Suprapubic skin (tissue), 4 donors: ENCODE measurements at regions not wholly inside any gene's neighbourhood (a gene's known extent, or its start where the extent isn't known, plus 50 kb on each side); places are given as distances from the start of the nearest gene placed in this dataset.

Experiments
- DNase-seq, 2 donors: peaks; one replicate each; pipeline ENCODE4 v3.0.0-alpha.2; 2019; ENCODE audit warnings: low spot score in 2 of 2
- H3K27ac ChIP-seq: fragments of 200-600 bp; sonication (generic); one replicate; pipeline ENCODE4 v1.5.1; 2019
- H3K27me3 ChIP-seq: fragments of 200-600 bp; sonication (generic); one replicate; pipeline ENCODE4 v1.5.1; 2019
- H3K36me3 ChIP-seq: fragments of 200-600 bp; sonication (generic); one replicate; pipeline ENCODE4 v1.5.1; 2019
- H3K4me1 ChIP-seq: fragments of 200-600 bp; sonication (generic); one replicate; pipeline ENCODE4 v1.5.1; 2019
- H3K4me3 ChIP-seq: fragments of 200-600 bp; sonication (generic); one replicate; pipeline ENCODE4 v1.5.1; 2019; ENCODE audit warnings: mild to moderate bottlenecking
- H3K9me3 ChIP-seq: fragments of 200-600 bp; sonication (generic); one replicate; pipeline ENCODE4 v1.5.1; 2019
- EP300 ChIP-seq: sonication (generic); formaldehyde crosslinking; IDR thresholded peaks from one replicate; pipeline ENCODE4 v1.6.1; 2017; ENCODE audit warnings: antibody characterized with exemption
- POLR2A ChIP-seq, 2 donors: fragments of 450-650 bp; IDR thresholded peaks; one replicate each; pipeline ENCODE4 v1.6.1; 2017; ENCODE audit warnings: antibody characterized with exemption in 2 of 2, mild to moderate bottlenecking in 2 of 2, moderate library complexity in 2 of 2
- POLR2AphosphoS5 ChIP-seq, 3 donors: sonication (generic); formaldehyde crosslinking; IDR thresholded peaks; one replicate each; pipeline ENCODE4 v1.6.1; 2017; ENCODE audit warnings: antibody characterized with exemption in 3 of 3
- WGBS: methylation state at CpG from one replicate; pipeline ENCODE4 v1.1.5; 2018; 5-methylcytosine and 5-hydroxymethylcytosine counted together
- TF ChIP-seq, protein P1 (sequence below), 2 donors: fragments of 200-600 bp in 1 of 2; fragments of 450-650 bp in 1 of 2; sonication (generic) in 1 of 2; IDR thresholded peaks; one replicate each; pipeline ENCODE4 v1.5.1; 2016 to 2019; ENCODE audit warnings: antibody characterized with exemption in 2 of 2, mild to moderate bottlenecking in 1 of 2, moderate library complexity in 1 of 2

- DNase-seq, result no peak
- H3K9me3 ChIP-seq, result peaks cover 3% of the 10 kb centered on the region
- WGBS, result 47% methylated on average over 4 of the region's 4 CpGs
Observed at GRCh38 chr15:26295336-26296085, 432.4 kb upstream of the ATP10A start.

DNA sequence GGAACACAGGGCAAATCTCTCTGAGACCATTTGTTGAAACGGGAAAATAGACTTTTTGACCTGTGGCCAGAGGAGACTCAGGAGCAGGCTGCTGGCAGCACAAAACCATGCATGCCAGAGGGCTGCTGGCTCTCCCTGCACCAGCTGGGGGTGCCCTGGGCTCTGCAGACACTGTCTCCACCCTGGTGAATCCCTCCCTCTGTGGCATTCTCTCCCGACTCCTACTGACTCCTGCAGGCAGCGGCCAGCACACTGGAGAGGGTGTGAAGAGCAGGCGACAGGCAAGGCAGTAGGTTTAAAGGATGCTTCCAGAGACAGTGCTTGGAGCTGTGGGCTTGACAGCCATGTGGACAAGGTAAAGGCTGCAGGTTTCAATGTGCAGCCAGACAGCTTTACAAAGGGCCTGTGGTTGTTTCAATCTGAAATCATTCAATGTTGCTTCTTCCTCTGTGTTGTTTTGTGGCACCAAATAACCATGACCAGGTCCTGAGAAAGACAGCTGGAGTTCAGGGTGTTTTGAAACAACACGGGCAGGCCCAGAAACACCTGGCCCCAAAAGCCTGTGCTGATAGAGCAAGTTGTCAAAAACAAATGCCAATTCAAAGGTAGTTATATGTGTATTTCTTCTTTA is 431.0 kb upstream of the ATP10A start:
- Histone ChIP-seq H3K9me3 (peaks cover 6% of the 10 kb centered on the region), H3K27ac (no peak overlapping the region), H3K27me3 (no peaks in the 10 kb centered on the region), H3K4me1 (no peaks in the 10 kb centered on the region), H3K4me3 (no peak overlapping the region), H3K36me3 (no peaks in the 10 kb centered on the region)
- DNase-seq, result no peak
- 52% methylated on average over 2 of the region's 5 CpGs for WGBS
- TF ChIP-seq, protein P1, sequence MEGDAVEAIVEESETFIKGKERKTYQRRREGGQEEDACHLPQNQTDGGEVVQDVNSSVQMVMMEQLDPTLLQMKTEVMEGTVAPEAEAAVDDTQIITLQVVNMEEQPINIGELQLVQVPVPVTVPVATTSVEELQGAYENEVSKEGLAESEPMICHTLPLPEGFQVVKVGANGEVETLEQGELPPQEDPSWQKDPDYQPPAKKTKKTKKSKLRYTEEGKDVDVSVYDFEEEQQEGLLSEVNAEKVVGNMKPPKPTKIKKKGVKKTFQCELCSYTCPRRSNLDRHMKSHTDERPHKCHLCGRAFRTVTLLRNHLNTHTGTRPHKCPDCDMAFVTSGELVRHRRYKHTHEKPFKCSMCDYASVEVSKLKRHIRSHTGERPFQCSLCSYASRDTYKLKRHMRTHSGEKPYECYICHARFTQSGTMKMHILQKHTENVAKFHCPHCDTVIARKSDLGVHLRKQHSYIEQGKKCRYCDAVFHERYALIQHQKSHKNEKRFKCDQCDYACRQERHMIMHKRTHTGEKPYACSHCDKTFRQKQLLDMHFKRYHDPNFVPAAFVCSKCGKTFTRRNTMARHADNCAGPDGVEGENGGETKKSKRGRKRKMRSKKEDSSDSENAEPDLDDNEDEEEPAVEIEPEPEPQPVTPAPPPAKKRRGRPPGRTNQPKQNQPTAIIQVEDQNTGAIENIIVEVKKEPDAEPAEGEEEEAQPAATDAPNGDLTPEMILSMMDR (IDR thresholded peaks at IDR 0.05), result no peak

More at GRCh38 chr15:26295336-26296085, 432.4 kb upstream of the ATP10A start:
- Histone ChIP-seq H3K27ac (no peak overlapping the region), H3K36me3 (no peaks in the 10 kb centered on the region), H3K27me3 (no peaks in the 10 kb centered on the region), H3K4me3 (no peak overlapping the region), H3K4me1 (no peaks in the 10 kb centered on the region)
- TF ChIP-seq, protein P1 (IDR thresholded peaks at IDR 0.05), result no peak
- TF ChIP-seq EP300, result no peak
- TF ChIP-seq POLR2A (IDR thresholded peaks at IDR 0.05), result no peak
- no peak for TF ChIP-seq POLR2AphosphoS5 (IDR thresholded peaks at IDR 0.05)

DNA sequence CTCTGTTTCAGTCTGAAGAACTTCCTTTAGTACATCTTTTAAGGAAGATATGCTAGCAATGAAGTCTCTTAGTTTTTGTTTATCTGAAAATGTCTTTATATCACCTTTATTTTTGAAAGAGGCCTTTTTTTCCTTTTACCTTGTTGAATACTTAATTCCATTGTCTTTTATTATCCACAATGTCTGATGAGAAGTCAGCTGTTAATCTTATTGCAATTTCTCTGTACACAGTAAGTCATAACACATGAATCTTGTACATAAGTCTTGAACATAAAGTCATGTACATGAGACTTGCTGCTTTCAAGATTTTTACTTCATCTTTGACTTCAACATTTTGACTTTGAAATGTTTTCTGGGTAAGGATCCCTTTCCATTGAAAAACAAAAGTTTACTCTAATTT is 424.3 kb upstream of the ATP10A start:
- no peak overlapping the region for H3K27ac ChIP-seq
- TF ChIP-seq POLR2AphosphoS5 (IDR thresholded peaks at IDR 0.05) (no peak), POLR2A (IDR thresholded peaks at IDR 0.05) (no peak), EP300 (no peak)
- TF ChIP-seq, protein P1 (IDR thresholded peaks at IDR 0.05), result no peak
- no peaks in the 10 kb centered on the region for H3K27me3 ChIP-seq
- no peak for DNase-seq
- no peaks in the 10 kb centered on the region for H3K36me3 ChIP-seq
- no peaks in the 10 kb centered on the region for H3K4me1 ChIP-seq
- H3K9me3 ChIP-seq, result peaks cover 20% of the 10 kb centered on the region
- no peak overlapping the region for H3K4me3 ChIP-seq

- no peak overlapping the region for H3K27ac ChIP-seq
- WGBS, result 93% methylated on average over 1 of the region's 1 CpG
- no peaks in the 10 kb centered on the region for H3K4me1 ChIP-seq
- H3K36me3 ChIP-seq, result no peaks in the 10 kb centered on the region
- TF ChIP-seq EP300, result no peak
- TF ChIP-seq, protein P1 (IDR thresholded peaks at IDR 0.05), result no peak
- TF ChIP-seq POLR2AphosphoS5 (IDR thresholded peaks at IDR 0.05), result no peak
- no peak for TF ChIP-seq POLR2A (IDR thresholded peaks at IDR 0.05)
- no peak for DNase-seq
- H3K4me3 ChIP-seq, result no peak overlapping the region
- H3K9me3 ChIP-seq, result no peaks in the 10 kb centered on the region
- no peaks in the 10 kb centered on the region for H3K27me3 ChIP-seq
Observed at GRCh38 chr15:26280281-26280680, 417.2 kb upstream of the ATP10A start.

- no peak for DNase-seq
- WGBS, result 83% methylated on average over 6 of the region's 6 CpGs
- Histone ChIP-seq H3K9me3 (no peaks in the 10 kb centered on the region), H3K36me3 (no peaks in the 10 kb centered on the region), H3K4me3 (no peak overlapping the region), H3K27me3 (no peaks in the 10 kb centered on the region), H3K27ac (no peak overlapping the region), H3K4me1 (no peaks in the 10 kb centered on the region)
- TF ChIP-seq, protein P1 (IDR thresholded peaks at IDR 0.05), result no peak
- TF ChIP-seq POLR2AphosphoS5 (IDR thresholded peaks at IDR 0.05), result no peak
- TF ChIP-seq POLR2A (IDR thresholded peaks at IDR 0.05), result no peak
- no peak for TF ChIP-seq EP300
Observed at GRCh38 chr15:26261966-26262365, 398.8 kb upstream of the ATP10A start.
